MG63 (cell line): ENCODE measurements at regions not wholly inside any gene's neighbourhood (a gene's known extent, or its start where the extent isn't known, plus 50 kb on each side); places are given as distances from the start of the nearest gene placed in this dataset.
A peak's percentile ranks its signal among the peaks of the same experiment; 100 is the strongest.
"Not testable (repeated sequence)": the region's sequence is repeated elsewhere in the genome, so short reads cannot be mapped to it uniquely, and the experiment has no call there.

Experiments used
- DNase-seq: peaks from one replicate; pipeline ENCODE4 v3.0.0-alpha.2; 2020
- H3K27me3 ChIP-seq: fragments of 250-450 bp; sonication (Bioruptor Pico); 2 replicates; pipeline ENCODE4 v1.5.1; 2020; ENCODE audit warnings: mild to moderate bottlenecking, moderate library complexity
- H3K36me3 ChIP-seq: fragments of 250-450 bp; sonication (Bioruptor Pico); 2 replicates; pipeline ENCODE4 v1.5.1; 2020; ENCODE audit warnings: mild to moderate bottlenecking, moderate library complexity
- H3K4me3 ChIP-seq: fragments of 250-450 bp; sonication (Bioruptor Pico); 2 replicates; pipeline ENCODE4 v1.5.1; 2020; ENCODE audit warnings: mild to moderate bottlenecking, moderate library complexity
- H3K9me3 ChIP-seq: fragments of 250-450 bp; sonication (Bioruptor Pico); 2 replicates; pipeline ENCODE4 v1.5.1; 2020; ENCODE audit warnings: mild to moderate bottlenecking, moderate library complexity

- no peaks in the 10 kb centered on the region for H3K36me3 ChIP-seq
- H3K4me3 ChIP-seq: no peak overlapping the region
- no peaks in the 10 kb centered on the region for H3K27me3 ChIP-seq
- H3K9me3 ChIP-seq: peaks cover 3% of the 10 kb centered on the region; the same call in 1 of the 2 replicates
- DNase-seq: no peak
Measured at GRCh38 chr3:146750196-146750595, 145.1 kb upstream of the PLSCR5 start.

- H3K4me3 ChIP-seq: no peak overlapping the region
- DNase-seq: no peak
- peaks cover 8% of the 10 kb centered on the region for H3K9me3 ChIP-seq
- H3K27me3 ChIP-seq: no peaks in the 10 kb centered on the region
- H3K36me3 ChIP-seq: no peaks in the 10 kb centered on the region
Measured at GRCh38 chr3:146747928-146748327, 142.8 kb upstream of the PLSCR5 start.

GRCh38 chr3:146747051-146747450 is 141.9 kb upstream of the PLSCR5 start:
- H3K27me3 ChIP-seq: no peaks in the 10 kb centered on the region
- no peak overlapping the region for H3K4me3 ChIP-seq
- DNase-seq: no peak
- H3K36me3 ChIP-seq: no peaks in the 10 kb centered on the region
- H3K9me3 ChIP-seq: peaks cover 8% of the 10 kb centered on the region

- peak; percentile 39 for DNase-seq
- Histone ChIP-seq H3K4me3 (no peak overlapping the region), H3K27me3 (no peaks in the 10 kb centered on the region), H3K36me3 (no peaks in the 10 kb centered on the region), H3K9me3 (peaks cover 8% of the 10 kb centered on the region)
Measured at GRCh38 chr3:146746190-146746589, 141.0 kb upstream of the PLSCR5 start.

GRCh38 chr3:146739203-146739671 is 134.1 kb upstream of the PLSCR5 start:
- no peak overlapping the region for H3K4me3 ChIP-seq
- H3K27me3 ChIP-seq: no peaks in the 10 kb centered on the region
- peaks cover 10% of the 10 kb centered on the region for H3K9me3 ChIP-seq
- no peaks in the 10 kb centered on the region for H3K36me3 ChIP-seq
- no peak for DNase-seq

- H3K36me3 ChIP-seq: no peaks in the 10 kb centered on the region
- H3K27me3 ChIP-seq: no peaks in the 10 kb centered on the region
- H3K9me3 ChIP-seq: peaks cover 6% of the 10 kb centered on the region; the same call in 1 of the 2 replicates
- DNase-seq: no peak
- H3K4me3 ChIP-seq: no peak overlapping the region
Measured at GRCh38 chr3:146732325-146732724, 127.2 kb upstream of the PLSCR5 start.

GRCh38 chr3:146715170-146715569 is 110.0 kb upstream of the PLSCR5 start:
- no peaks in the 10 kb centered on the region for H3K36me3 ChIP-seq
- no peak for DNase-seq
- H3K27me3 ChIP-seq: no peaks in the 10 kb centered on the region
- no peak overlapping the region for H3K4me3 ChIP-seq
- no peaks in the 10 kb centered on the region for H3K9me3 ChIP-seq

GRCh38 chr3:146712806-146713205 is 107.7 kb upstream of the PLSCR5 start:
- Histone ChIP-seq H3K36me3 (no peaks in the 10 kb centered on the region), H3K4me3 (no peak overlapping the region), H3K9me3 (no peaks in the 10 kb centered on the region), H3K27me3 (no peaks in the 10 kb centered on the region)
- DNase-seq: no peak

GRCh38 chr3:146709969-146710368 is 104.8 kb upstream of the PLSCR5 start:
- Histone ChIP-seq H3K4me3 (no peak overlapping the region), H3K9me3 (no peaks in the 10 kb centered on the region), H3K36me3 (no peaks in the 10 kb centered on the region), H3K27me3 (no peaks in the 10 kb centered on the region)
- no peak for DNase-seq

- Histone ChIP-seq H3K9me3 (no peaks in the 10 kb centered on the region), H3K4me3 (no peak overlapping the region), H3K36me3 (no peaks in the 10 kb centered on the region), H3K27me3 (no peaks in the 10 kb centered on the region)
- DNase-seq: no peak
Measured at GRCh38 chr3:146705225-146705624, 100.1 kb upstream of the PLSCR5 start.

GRCh38 chr3:146702237-146702636 is 97.1 kb upstream of the PLSCR5 start:
- Histone ChIP-seq H3K4me3 (no peak overlapping the region), H3K27me3 (no peaks in the 10 kb centered on the region), H3K9me3 (no peaks in the 10 kb centered on the region), H3K36me3 (no peaks in the 10 kb centered on the region)
- no peak for DNase-seq

GRCh38 chr3:146701246-146701645 is 96.1 kb upstream of the PLSCR5 start:
- no peaks in the 10 kb centered on the region for H3K27me3 ChIP-seq
- no peaks in the 10 kb centered on the region for H3K9me3 ChIP-seq
- no peak overlapping the region for H3K4me3 ChIP-seq
- H3K36me3 ChIP-seq: no peaks in the 10 kb centered on the region
- DNase-seq: no peak

- not testable (repeated sequence) for DNase-seq, H3K4me3 ChIP-seq, H3K36me3 ChIP-seq, H3K27me3 ChIP-seq, H3K9me3 ChIP-seq
Measured at GRCh38 chr3:146700025-146700424, 94.9 kb upstream of the PLSCR5 start.

- Histone ChIP-seq H3K4me3 (no peak overlapping the region), H3K9me3 (peaks cover 2% of the 10 kb centered on the region; the same call in 1 of the 2 replicates), H3K36me3 (no peaks in the 10 kb centered on the region), H3K27me3 (no peaks in the 10 kb centered on the region)
- DNase-seq: no peak
Measured at GRCh38 chr3:146692254-146692653, 87.1 kb upstream of the PLSCR5 start.

- H3K27me3 ChIP-seq: no peaks in the 10 kb centered on the region
- H3K36me3 ChIP-seq: no peaks in the 10 kb centered on the region
- no peaks in the 10 kb centered on the region for H3K9me3 ChIP-seq
- DNase-seq: no peak
- H3K4me3 ChIP-seq: no peak overlapping the region
Measured at GRCh38 chr3:146685050-146685814, 80.1 kb upstream of the PLSCR5 start.

GRCh38 chr3:146682171-146682570 is 77.0 kb upstream of the PLSCR5 start:
- no peaks in the 10 kb centered on the region for H3K27me3 ChIP-seq
- H3K4me3 ChIP-seq: no peak overlapping the region
- no peaks in the 10 kb centered on the region for H3K36me3 ChIP-seq
- no peaks in the 10 kb centered on the region for H3K9me3 ChIP-seq
- peak; percentile 37 for DNase-seq

- Histone ChIP-seq H3K27me3 (no peaks in the 10 kb centered on the region), H3K4me3 (no peak overlapping the region), H3K36me3 (no peaks in the 10 kb centered on the region), H3K9me3 (no peaks in the 10 kb centered on the region)
- no peak for DNase-seq
Measured at GRCh38 chr3:146680617-146681016, 75.5 kb upstream of the PLSCR5 start.

GRCh38 chr3:146679995-146680394 is 74.8 kb upstream of the PLSCR5 start:
- no peak overlapping the region for H3K4me3 ChIP-seq
- H3K9me3 ChIP-seq: no peaks in the 10 kb centered on the region
- H3K36me3 ChIP-seq: no peaks in the 10 kb centered on the region

More at GRCh38 chr3:146679995-146680394, 74.8 kb upstream of the PLSCR5 start:
- DNase-seq: no peak
- H3K27me3 ChIP-seq: no peaks in the 10 kb centered on the region
